ENCODE measurements at regions not wholly inside any gene's neighbourhood (a gene's known extent, or its start where the extent isn't known, plus 50 kb on each side); places are given as distances from the start of the nearest gene placed in this dataset.

DNA sequence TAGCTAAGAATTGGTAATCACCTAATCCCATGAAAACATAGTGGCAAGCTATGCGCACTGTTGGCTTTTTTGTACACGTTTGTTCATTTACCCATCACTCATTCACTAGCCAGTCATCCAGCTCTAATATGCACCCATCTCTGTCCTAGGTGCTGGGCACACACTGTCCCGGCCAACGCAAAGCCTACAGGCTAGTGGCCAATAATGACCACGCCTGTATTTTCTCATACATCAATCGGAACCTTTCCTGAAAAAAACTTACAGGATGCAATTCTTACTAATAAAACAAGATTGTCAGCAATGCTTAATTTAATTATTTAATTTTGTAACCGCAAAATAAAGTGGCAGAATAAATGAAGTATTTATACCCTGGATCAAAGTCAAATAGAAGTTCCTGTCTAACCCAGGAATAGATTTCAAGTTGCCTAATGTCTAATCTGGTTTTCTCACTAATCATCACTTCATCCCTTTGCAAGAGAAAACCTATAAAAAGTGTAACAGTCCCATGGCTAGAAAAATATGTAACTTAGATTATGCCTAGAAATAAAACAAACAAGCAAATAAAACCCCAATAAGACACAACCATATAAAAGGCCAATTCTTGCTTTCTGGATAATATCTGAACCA, 143.3 kb upstream of the BLID start:
- Histone ChIP-seq H3K27ac (ENCODE audit: insufficient read depth in 1 of 2, low read depth in 1 of 2, low read length in 2 of 2, poor library complexity in 1 of 2, severe bottlenecking in 2 of 2) (no peak overlapping the region), H3K36me3 (ENCODE audit: control insufficient read depth in 4 of 4, insufficient read depth in 4 of 4, low read length in 3 of 4) (no peaks in the 10 kb centered on the region), H3K4me3 (ENCODE audit: control insufficient read depth in 1 of 7, extremely low read depth in 1 of 7, insufficient read depth in 4 of 7, low read depth in 2 of 7, low read length in 6 of 7) (no peak overlapping the region), H3K27me3 (replicated peaks in 2 of 5; ENCODE audit: control insufficient read depth in 4 of 5, insufficient read depth in 5 of 5, low read length in 4 of 5) (no peaks in the 10 kb centered on the region), H3K9me3 (ENCODE audit: control extremely low read depth in 1 of 5, control insufficient read depth in 4 of 5, insufficient read depth in 2 of 5, low read depth in 1 of 5, low read length in 4 of 5) (peaks cover 0 to 8% (median 3%) of the 10 kb centered on the region in 5 experiments), H3K4me1 (ENCODE audit: control extremely low read depth in 1 of 4, control insufficient read depth in 4 of 4, insufficient read depth in 4 of 4, low read length in 3 of 4) (peaks cover 4 to 17% (median 7%) of the 10 kb centered on the region in 4 experiments)
- ChIA-PET POLR2A (no interaction called here), CTCF (interaction anchor here (1.7 kb wide), 1 partner anchor 247 kb away, joined by 5 read pairs; no protein-coding TSS in a partner anchor)
- 100% methylated on average over 5 of the region's 7 CpGs for WGBS (ENCODE audit: insufficient coverage)
- no peak for DNase-seq

DNA sequence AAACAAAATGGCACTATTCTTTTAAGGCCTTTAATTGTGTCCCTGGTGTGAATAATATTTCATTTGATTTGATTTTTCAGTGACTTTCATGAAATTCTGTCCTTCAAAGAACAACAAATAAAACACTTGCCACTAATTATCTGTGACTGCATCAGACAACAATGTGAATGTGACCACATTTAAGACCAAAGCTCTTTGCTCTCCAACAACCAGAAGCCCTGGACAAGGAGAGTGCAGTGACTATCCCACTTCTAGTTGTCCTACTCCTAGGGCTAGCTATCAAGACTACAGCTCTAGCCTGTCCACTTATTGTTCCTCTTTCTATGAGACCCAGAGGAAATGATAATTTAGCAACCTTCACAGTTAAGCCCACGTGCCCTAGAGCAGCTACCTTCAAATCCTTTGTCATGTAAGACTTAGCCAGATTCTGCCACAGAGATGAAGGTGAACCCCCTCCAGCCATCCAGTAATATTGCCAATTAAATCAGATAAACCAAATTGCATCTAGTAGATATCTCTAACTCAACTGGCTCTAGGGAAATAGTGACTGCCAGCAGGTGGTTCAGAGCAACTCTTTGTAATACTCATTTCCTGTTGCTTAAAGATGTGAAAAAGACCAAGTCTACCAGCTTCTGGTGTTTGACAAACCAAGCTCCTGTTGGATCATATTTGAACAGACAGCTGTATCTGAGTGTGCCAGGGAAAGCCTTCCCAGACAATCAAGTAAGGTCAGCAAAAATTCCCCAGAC, 142.6 kb upstream of the BLID start:
- POLR2A ChIA-PET, result no interaction called here
- peak in 2 of 3 donors; percentile 48 to 69 for DNase-seq
- 0% methylated on average over 1 of the region's 1 CpG for whole genome bisulfite sequencing (ENCODE audit: insufficient coverage)
- Histone ChIP-seq H3K4me1 (ENCODE audit: control extremely low read depth in 1 of 4, control insufficient read depth in 4 of 4, insufficient read depth in 4 of 4, low read length in 3 of 4) (peaks cover 4 to 24% (median 12%) of the 10 kb centered on the region in 4 experiments), H3K27me3 (replicated peaks in 2 of 5; ENCODE audit: control insufficient read depth in 4 of 5, insufficient read depth in 5 of 5, low read length in 4 of 5) (no peaks in the 10 kb centered on the region), H3K4me3 (ENCODE audit: control insufficient read depth in 1 of 7, extremely low read depth in 1 of 7, insufficient read depth in 4 of 7, low read depth in 2 of 7, low read length in 6 of 7) (no peak overlapping the region), H3K9me3 (ENCODE audit: control extremely low read depth in 1 of 5, control insufficient read depth in 4 of 5, insufficient read depth in 2 of 5, low read depth in 1 of 5, low read length in 4 of 5) (peaks cover 0 to 4% (median 2%) of the 10 kb centered on the region in 5 experiments), H3K27ac (ENCODE audit: insufficient read depth in 1 of 2, low read depth in 1 of 2, low read length in 2 of 2, poor library complexity in 1 of 2, severe bottlenecking in 2 of 2) (no peak overlapping the region), H3K36me3 (ENCODE audit: control insufficient read depth in 4 of 4, insufficient read depth in 4 of 4, low read length in 3 of 4) (no peaks in the 10 kb centered on the region)
- CTCF ChIA-PET, result no interaction called here

DNA sequence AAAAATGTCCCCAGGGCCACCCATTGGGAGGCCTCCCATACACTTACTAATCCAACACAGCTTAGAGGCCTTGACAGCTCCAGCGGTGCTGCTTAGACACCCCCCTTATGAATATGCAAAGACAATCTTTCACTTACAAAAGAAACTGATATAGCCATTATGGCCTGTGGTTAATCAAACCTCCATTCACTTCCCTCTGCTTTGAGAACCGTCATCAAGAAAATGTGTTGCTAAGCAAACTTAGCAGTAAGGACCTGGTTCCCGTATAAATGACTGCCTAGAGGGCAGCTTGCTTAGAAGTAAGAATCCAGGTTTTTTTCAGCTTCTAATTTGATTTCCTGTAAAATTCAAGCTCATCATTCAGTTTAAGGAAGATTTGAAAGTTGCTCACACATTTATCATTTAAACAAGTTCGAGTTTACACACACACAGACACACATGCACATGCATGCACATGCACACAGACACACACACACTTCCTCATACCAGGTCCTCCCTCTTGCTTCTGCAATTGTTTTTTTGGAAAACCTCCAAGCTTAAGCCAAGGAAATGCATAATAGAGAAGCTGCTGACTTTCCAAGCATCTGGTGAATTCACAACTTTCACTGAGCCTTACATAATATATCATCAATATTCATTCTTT, 137.7 kb upstream of the BLID start:
- ChIA-PET POLR2A (no interaction called here), CTCF (interaction anchor here (1.2 to 1.5 kb wide), 2 partner anchors 10 to 17 kb away, joined by 3 to 4 read pairs; no protein-coding TSS in a partner anchor)
- H3K27me3 ChIP-seq (replicated peaks in 2 of 5; ENCODE audit: control insufficient read depth in 4 of 5, insufficient read depth in 5 of 5, low read length in 4 of 5), result no peaks in the 10 kb centered on the region
- WGBS (ENCODE audit: insufficient coverage), result 18% methylated on average over 4 of the region's 4 CpGs
- DNase-seq, result peak; percentile 38 to 89 (median 82)
- peaks cover 4 to 44% (median 13%) of the 10 kb centered on the region in 4 experiments for H3K4me1 ChIP-seq (ENCODE audit: control extremely low read depth in 1 of 4, control insufficient read depth in 4 of 4, insufficient read depth in 4 of 4, low read length in 3 of 4)
- peaks cover 0 to 3% (median 0%) of the 10 kb centered on the region in 5 experiments for H3K9me3 ChIP-seq (ENCODE audit: control extremely low read depth in 1 of 5, control insufficient read depth in 4 of 5, insufficient read depth in 2 of 5, low read depth in 1 of 5, low read length in 4 of 5)
- H3K4me3 ChIP-seq (ENCODE audit: control insufficient read depth in 1 of 7, extremely low read depth in 1 of 7, insufficient read depth in 4 of 7, low read depth in 2 of 7, low read length in 6 of 7), result no peak overlapping the region
- H3K36me3 ChIP-seq (ENCODE audit: control insufficient read depth in 4 of 4, insufficient read depth in 4 of 4, low read length in 3 of 4), result no peaks in the 10 kb centered on the region
- H3K27ac ChIP-seq (ENCODE audit: insufficient read depth in 1 of 2, low read depth in 1 of 2, low read length in 2 of 2, poor library complexity in 1 of 2, severe bottlenecking in 2 of 2), result no peak overlapping the region

DNA sequence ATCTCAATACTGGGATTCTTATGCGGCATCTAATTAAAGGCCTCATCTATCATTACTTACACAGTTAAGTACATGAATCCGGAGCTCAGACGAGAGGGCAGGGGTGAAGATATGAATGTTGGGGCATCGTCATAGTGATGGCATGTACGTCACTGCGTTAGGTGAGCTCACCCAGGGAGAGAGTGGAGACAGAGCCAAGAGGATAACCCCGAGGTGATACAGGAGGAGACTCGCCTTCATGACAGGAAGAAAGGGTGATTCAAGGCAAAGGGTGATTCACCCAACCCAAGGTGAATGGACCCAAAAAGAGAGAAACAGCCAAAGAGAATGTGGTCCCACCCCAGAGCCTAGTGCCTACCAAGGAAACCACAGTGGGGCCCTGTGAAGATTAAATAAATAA, 132.9 kb upstream of the BLID start:
- Histone ChIP-seq H3K27ac (ENCODE audit: insufficient read depth in 1 of 2, low read depth in 1 of 2, low read length in 2 of 2, poor library complexity in 1 of 2, severe bottlenecking in 2 of 2) (no peak overlapping the region), H3K36me3 (ENCODE audit: control insufficient read depth in 4 of 4, insufficient read depth in 4 of 4, low read length in 3 of 4) (no peaks in the 10 kb centered on the region), H3K4me1 (ENCODE audit: control extremely low read depth in 1 of 4, control insufficient read depth in 4 of 4, insufficient read depth in 4 of 4, low read length in 3 of 4) (peaks cover under 1 to 33% (median 7%) of the 10 kb centered on the region in 4 experiments), H3K9me3 (ENCODE audit: control extremely low read depth in 1 of 5, control insufficient read depth in 4 of 5, insufficient read depth in 2 of 5, low read depth in 1 of 5, low read length in 4 of 5) (no peaks in the 10 kb centered on the region), H3K27me3 (replicated peaks in 2 of 5; ENCODE audit: control insufficient read depth in 4 of 5, insufficient read depth in 5 of 5, low read length in 4 of 5) (no peaks in the 10 kb centered on the region), H3K4me3 (ENCODE audit: control insufficient read depth in 1 of 7, extremely low read depth in 1 of 7, insufficient read depth in 4 of 7, low read depth in 2 of 7, low read length in 6 of 7) (no peak overlapping the region)
- CTCF ChIA-PET, result no interaction called here
- POLR2A ChIA-PET, result no interaction called here
- WGBS (ENCODE audit: insufficient coverage), result 97% methylated on average over 5 of the region's 8 CpGs
- DNase-seq, result no peak

DNA sequence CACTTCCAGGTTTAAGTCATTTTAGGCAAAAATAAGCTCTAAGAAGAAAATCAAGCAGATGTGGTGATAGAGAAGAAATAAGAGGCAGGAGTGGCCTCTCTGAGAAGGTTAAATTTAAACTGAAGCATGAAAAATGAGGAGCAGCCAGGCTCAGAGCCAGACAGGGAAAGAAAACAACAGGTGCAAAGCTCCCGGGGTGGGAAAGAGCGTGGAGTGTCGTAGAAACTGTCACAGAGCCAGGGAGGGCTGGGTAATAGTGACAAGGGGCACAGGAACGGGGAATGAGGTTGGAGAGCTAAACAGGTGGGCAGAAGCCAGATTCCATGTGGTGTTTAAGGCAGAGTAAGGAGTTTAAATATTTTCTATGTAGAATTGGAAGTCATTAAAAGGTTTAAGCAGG, 132.1 kb upstream of the BLID start:
- Histone ChIP-seq H3K9me3 (ENCODE audit: control extremely low read depth in 1 of 5, control insufficient read depth in 4 of 5, insufficient read depth in 2 of 5, low read depth in 1 of 5, low read length in 4 of 5) (no peaks in the 10 kb centered on the region), H3K4me1 (ENCODE audit: control extremely low read depth in 1 of 4, control insufficient read depth in 4 of 4, insufficient read depth in 4 of 4, low read length in 3 of 4) (peaks cover 2 to 33% (median 9%) of the 10 kb centered on the region in 4 experiments), H3K4me3 (ENCODE audit: control insufficient read depth in 1 of 7, extremely low read depth in 1 of 7, insufficient read depth in 4 of 7, low read depth in 2 of 7, low read length in 6 of 7) (no peak overlapping the region), H3K36me3 (ENCODE audit: control insufficient read depth in 4 of 4, insufficient read depth in 4 of 4, low read length in 3 of 4) (no peaks in the 10 kb centered on the region), H3K27ac (ENCODE audit: insufficient read depth in 1 of 2, low read depth in 1 of 2, low read length in 2 of 2, poor library complexity in 1 of 2, severe bottlenecking in 2 of 2) (no peak overlapping the region), H3K27me3 (replicated peaks in 2 of 5; ENCODE audit: control insufficient read depth in 4 of 5, insufficient read depth in 5 of 5, low read length in 4 of 5) (no peaks in the 10 kb centered on the region)
- no peak for DNase-seq
- ChIA-PET POLR2A (no interaction called here), CTCF (no interaction called here)
- WGBS (ENCODE audit: insufficient coverage), result 49% methylated on average over 4 of the region's 4 CpGs

DNA sequence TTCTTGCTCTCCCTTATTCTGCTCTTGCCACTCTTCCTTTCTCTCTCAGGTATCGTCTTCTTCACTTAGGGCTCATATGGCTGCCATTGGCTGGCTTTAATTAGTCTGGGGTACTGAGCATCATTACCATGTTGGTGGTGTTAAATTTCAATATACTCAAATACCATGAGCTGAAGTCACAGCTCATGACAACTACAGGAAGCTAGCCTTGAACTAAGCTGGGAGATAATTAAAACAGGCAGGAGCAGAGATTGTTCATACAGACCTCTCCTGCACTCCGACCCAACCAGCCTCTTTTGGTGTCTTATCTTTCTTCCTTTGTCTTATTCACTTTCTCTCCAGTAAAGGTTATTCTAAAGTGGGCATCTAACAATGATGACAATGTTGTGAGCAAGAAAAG, 130.9 kb upstream of the BLID start:
- no CpG with 5 or more reads among the region's 2 CpGs for WGBS (ENCODE audit: insufficient coverage)
- Histone ChIP-seq H3K27ac (ENCODE audit: insufficient read depth in 1 of 2, low read depth in 1 of 2, low read length in 2 of 2, poor library complexity in 1 of 2, severe bottlenecking in 2 of 2) (no peak overlapping the region), H3K36me3 (ENCODE audit: control insufficient read depth in 4 of 4, insufficient read depth in 4 of 4, low read length in 3 of 4) (no peaks in the 10 kb centered on the region), H3K4me3 (ENCODE audit: control insufficient read depth in 1 of 7, extremely low read depth in 1 of 7, insufficient read depth in 4 of 7, low read depth in 2 of 7, low read length in 6 of 7) (no peak overlapping the region), H3K9me3 (ENCODE audit: control extremely low read depth in 1 of 5, control insufficient read depth in 4 of 5, insufficient read depth in 2 of 5, low read depth in 1 of 5, low read length in 4 of 5) (no peaks in the 10 kb centered on the region), H3K4me1 (ENCODE audit: control extremely low read depth in 1 of 4, control insufficient read depth in 4 of 4, insufficient read depth in 4 of 4, low read length in 3 of 4) (peaks cover 8 to 37% (median 15%) of the 10 kb centered on the region in 4 experiments), H3K27me3 (replicated peaks in 2 of 5; ENCODE audit: control insufficient read depth in 4 of 5, insufficient read depth in 5 of 5, low read length in 4 of 5) (no peaks in the 10 kb centered on the region)
- POLR2A ChIA-PET, result interaction anchor here (0.7 kb wide), 1 partner anchor 276 kb away, joined by 3 read pairs; no protein-coding TSS in a partner anchor
- no peak for DNase-seq
- CTCF ChIA-PET, result no interaction called here

DNA sequence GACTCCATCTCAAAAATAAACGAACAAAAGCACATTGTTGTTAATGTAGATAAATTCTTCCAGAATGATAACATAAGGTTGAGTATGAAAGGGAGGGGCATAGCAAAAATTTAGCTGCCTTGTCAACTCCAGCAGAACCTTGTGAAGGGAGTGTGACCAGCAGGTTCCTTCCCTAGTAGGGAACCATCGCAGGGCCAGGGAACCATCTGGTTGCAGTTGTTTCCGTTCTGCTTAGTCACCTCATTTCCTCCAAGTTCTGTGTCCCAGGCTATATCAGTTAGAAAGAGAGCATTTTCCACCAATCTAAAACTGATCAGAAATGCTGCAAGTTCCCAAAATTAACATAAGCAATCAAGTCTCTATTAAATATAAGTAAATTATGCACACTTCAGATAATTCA, 126.7 kb upstream of the BLID start:
- H3K27me3 ChIP-seq (replicated peaks in 2 of 5; ENCODE audit: control insufficient read depth in 4 of 5, insufficient read depth in 5 of 5, low read length in 4 of 5), result no peaks in the 10 kb centered on the region
- no peak overlapping the region for H3K4me3 ChIP-seq (ENCODE audit: control insufficient read depth in 1 of 7, extremely low read depth in 1 of 7, insufficient read depth in 4 of 7, low read depth in 2 of 7, low read length in 6 of 7)
- no peak overlapping the region for H3K27ac ChIP-seq (ENCODE audit: insufficient read depth in 1 of 2, low read depth in 1 of 2, low read length in 2 of 2, poor library complexity in 1 of 2, severe bottlenecking in 2 of 2)
- DNase-seq, result peak; percentile 74 to 96 (median 95)
- CTCF ChIA-PET, result no interaction called here
- POLR2A ChIA-PET, result no interaction called here
- no peaks in the 10 kb centered on the region for H3K9me3 ChIP-seq (ENCODE audit: control extremely low read depth in 1 of 5, control insufficient read depth in 4 of 5, insufficient read depth in 2 of 5, low read depth in 1 of 5, low read length in 4 of 5)
- peaks cover 8 to 30% (median 16%) of the 10 kb centered on the region in 4 experiments for H3K4me1 ChIP-seq (ENCODE audit: control extremely low read depth in 1 of 4, control insufficient read depth in 4 of 4, insufficient read depth in 4 of 4, low read length in 3 of 4)
- no peaks in the 10 kb centered on the region for H3K36me3 ChIP-seq (ENCODE audit: control insufficient read depth in 4 of 4, insufficient read depth in 4 of 4, low read length in 3 of 4)
- 0% methylated on average over 2 of the region's 3 CpGs for WGBS (ENCODE audit: insufficient coverage)

All from common myeloid progenitor, CD34-positive (primary cell).